ENCODE measurements at regions not wholly inside any gene's neighbourhood (a gene's known extent, or its start where the extent isn't known, plus 50 kb on each side); places are given as distances from the start of the nearest gene placed in this dataset.

DNA sequence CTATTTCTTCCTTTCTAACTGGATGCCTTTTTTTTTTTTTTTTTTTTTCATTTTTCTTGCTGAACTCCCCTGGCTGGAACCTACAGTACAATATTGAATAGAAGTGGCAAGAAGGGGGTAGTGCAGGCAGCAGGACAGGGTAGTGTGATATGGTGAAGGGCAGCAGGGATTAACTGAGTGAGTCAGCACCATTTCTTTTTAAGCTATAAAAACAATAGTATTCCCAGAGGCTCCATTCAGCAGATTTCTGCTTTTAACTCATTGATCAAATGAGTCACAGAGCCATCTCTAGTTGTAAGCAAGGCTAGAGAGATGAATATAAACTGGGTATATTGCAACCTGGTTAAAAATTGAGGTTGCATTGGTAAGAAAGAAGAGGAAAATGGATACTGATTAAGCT, 53.6 kb upstream of the SETD7 start:
- TF ChIP-seq, protein P1, sequence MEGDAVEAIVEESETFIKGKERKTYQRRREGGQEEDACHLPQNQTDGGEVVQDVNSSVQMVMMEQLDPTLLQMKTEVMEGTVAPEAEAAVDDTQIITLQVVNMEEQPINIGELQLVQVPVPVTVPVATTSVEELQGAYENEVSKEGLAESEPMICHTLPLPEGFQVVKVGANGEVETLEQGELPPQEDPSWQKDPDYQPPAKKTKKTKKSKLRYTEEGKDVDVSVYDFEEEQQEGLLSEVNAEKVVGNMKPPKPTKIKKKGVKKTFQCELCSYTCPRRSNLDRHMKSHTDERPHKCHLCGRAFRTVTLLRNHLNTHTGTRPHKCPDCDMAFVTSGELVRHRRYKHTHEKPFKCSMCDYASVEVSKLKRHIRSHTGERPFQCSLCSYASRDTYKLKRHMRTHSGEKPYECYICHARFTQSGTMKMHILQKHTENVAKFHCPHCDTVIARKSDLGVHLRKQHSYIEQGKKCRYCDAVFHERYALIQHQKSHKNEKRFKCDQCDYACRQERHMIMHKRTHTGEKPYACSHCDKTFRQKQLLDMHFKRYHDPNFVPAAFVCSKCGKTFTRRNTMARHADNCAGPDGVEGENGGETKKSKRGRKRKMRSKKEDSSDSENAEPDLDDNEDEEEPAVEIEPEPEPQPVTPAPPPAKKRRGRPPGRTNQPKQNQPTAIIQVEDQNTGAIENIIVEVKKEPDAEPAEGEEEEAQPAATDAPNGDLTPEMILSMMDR (IDR thresholded peaks at IDR 0.05), result no peak
- no peak for TF ChIP-seq POLR2A (IDR thresholded peaks at IDR 0.05)

Measured in adrenal gland (tissue), 5 donors.